CD4-positive, alpha-beta T cell (primary cell): ENCODE measurements at regions not wholly inside any gene's neighbourhood (a gene's known extent, or its start where the extent isn't known, plus 50 kb on each side); places are given as distances from the start of the nearest gene placed in this dataset.

ENCODE experiments used
- ATAC-seq: fragments of 200-7000 bp; cut with Tn5 transposase; one replicate; pipeline ENCODE4 v1.10.0; 2022; ENCODE audit warnings: mild to moderate bottlenecking; ENCODE audit not compliant: poor library complexity
- CTCF ChIA-PET: fragments of 350-600 bp; sonication (Branson Sonifier 250); formaldehyde crosslinking; loops from one replicate; lab custom pipeline; 2021; ENCODE audit warnings: antibody characterized with exemption, inconsistent platforms; lab: Charles Lee
- POLR2A ChIA-PET: fragments of 350-600 bp; sonication (Branson Sonifier 250); formaldehyde crosslinking; loops from one replicate; lab custom pipeline; 2021; ENCODE audit warnings: antibody characterized with exemption, inconsistent platforms; lab: Charles Lee
- DNase-seq, 14 experiments: peaks; one replicate each; pipeline ENCODE4 v3.0.0-alpha.2; 2013 to 2020; ENCODE audit warnings: mixed read lengths in 2 of 14
- H3K27ac ChIP-seq, 2 donors: one replicate each; pipeline versions ENCODE4 v1.5.1 to v1.7.0; 2013; ENCODE audit warnings: low read length in 2 of 2, low read depth in 1 of 2, mild to moderate bottlenecking in 1 of 2
- H3K27me3 ChIP-seq, 2 experiments: 1 replicate in 1 of 2; 2 replicates in 1 of 2; pipeline versions ENCODE4 v1.6.1 to v1.7.0; 2013; ENCODE audit warnings: low read length in 2 of 2, control low read depth in 1 of 2, mild to moderate bottlenecking in 1 of 2, moderate library complexity in 1 of 2; ENCODE audit not compliant: insufficient read depth in 2 of 2, control insufficient read depth in 1 of 2
- H3K36me3 ChIP-seq: one replicate; pipeline ENCODE4 v1.6.1; 2013; ENCODE audit warnings: low read length, control low read depth; ENCODE audit not compliant: insufficient read depth
- H3K4me1 ChIP-seq: one replicate; pipeline ENCODE4 v1.6.1; 2013; ENCODE audit warnings: low read length, control low read depth; ENCODE audit not compliant: insufficient read depth
- H3K4me3 ChIP-seq: one replicate; pipeline ENCODE4 v1.5.1; 2013; ENCODE audit warnings: mild to moderate bottlenecking, low read length, moderate library complexity
- H3K9me3 ChIP-seq, 2 experiments: 1 replicate in 1 of 2; 2 replicates in 1 of 2; pipeline versions ENCODE4 v1.6.1 to v1.7.0; 2013; ENCODE audit warnings: low read length in 2 of 2, mild to moderate bottlenecking in 2 of 2, control low read depth in 1 of 2, moderate library complexity in 1 of 2; ENCODE audit not compliant: control insufficient read depth in 1 of 2, insufficient read depth in 1 of 2
- H3K27ac Mint-ChIP-seq: one replicate; pipeline ENCODE4 v1.8.0; 2020; ENCODE audit warnings: mixed read lengths
- H3K27me3 Mint-ChIP-seq: one replicate; pipeline ENCODE4 v1.8.0; 2021; ENCODE audit warnings: mixed read lengths
- H3K36me3 Mint-ChIP-seq: one replicate; pipeline ENCODE4 v1.8.0; 2021; ENCODE audit warnings: low read depth, mixed read lengths
- H3K4me1 Mint-ChIP-seq: one replicate; pipeline ENCODE4 v1.8.0; 2021; ENCODE audit warnings: low read depth, mixed read lengths
- H3K4me3 Mint-ChIP-seq: one replicate; pipeline ENCODE4 v1.8.0; 2020; ENCODE audit warnings: mild to moderate bottlenecking, mixed read lengths
- H3K9me3 Mint-ChIP-seq: one replicate; pipeline ENCODE4 v1.8.0; 2020; ENCODE audit warnings: mixed read lengths
- CTCF ChIP-seq: fragments of 200-600 bp; IDR thresholded peaks from one replicate; pipeline ENCODE4 v1.8.0; 2022; ENCODE audit warnings: antibody characterized with exemption, mild to moderate bottlenecking
- intact Hi-C, 2 experiments: fragments of 100-400 bp; cut with DNase I in 1 of 2; cut with micrococcal nuclease in 1 of 2; formaldehyde crosslinking; loops; one replicate each; pipeline versions ENCODE4 v1.15.1 to v1.9.0; 2023 to 2025; cut with DNase I, micrococcal nuclease

GRCh38 chr22:49360746-49361145 lies 466.9 kb downstream of the BRD1 start:
- no peaks in the 10 kb centered on the region for H3K9me3 Mint-ChIP-seq
- CTCF ChIA-PET, result no interaction called here

GRCh38 chr22:49359076-49359475 lies 468.6 kb downstream of the BRD1 start:
- Histone ChIP-seq H3K9me3 (peaks cover 0 to 6% of the 10 kb centered on the region in 2 experiments), H3K4me1 (no peaks in the 10 kb centered on the region), H3K27me3 (peaks cover 9% of the 10 kb centered on the region in 2 experiments), H3K36me3 (no peaks in the 10 kb centered on the region), H3K4me3 (no peak overlapping the region), H3K27ac (no peak overlapping the region)
- Mint-ChIP-seq H3K9me3 (no peaks in the 10 kb centered on the region), H3K36me3 (no peaks in the 10 kb centered on the region), H3K27ac (no peak overlapping the region), H3K4me3 (no peak overlapping the region), H3K4me1 (no peaks in the 10 kb centered on the region), H3K27me3 (peaks cover 30% of the 10 kb centered on the region)
- CTCF ChIA-PET, result no interaction called here
- POLR2A ChIA-PET, result no interaction called here
- intact Hi-C loops, result no loop called here
- DNase-seq (no peak), ATAC-seq (no peak)
- TF ChIP-seq CTCF, result no peak

More at GRCh38 chr22:49360746-49361145, 466.9 kb downstream of the BRD1 start:
- peaks cover 3 to 6% of the 10 kb centered on the region in 2 experiments for H3K27me3 ChIP-seq
- H3K4me3 Mint-ChIP-seq, result no peak overlapping the region
- H3K36me3 ChIP-seq, result no peaks in the 10 kb centered on the region
- no peaks in the 10 kb centered on the region for H3K4me1 Mint-ChIP-seq
- ATAC-seq (no peak), DNase-seq (no peak)
- H3K27ac ChIP-seq, result no peak overlapping the region
- intact Hi-C loops, result no loop called here
- POLR2A ChIA-PET, result no interaction called here
- no peaks in the 10 kb centered on the region for H3K4me1 ChIP-seq
- H3K27ac Mint-ChIP-seq, result no peak overlapping the region
- H3K4me3 ChIP-seq, result no peak overlapping the region
- no peak for TF ChIP-seq CTCF
- peaks cover 25% of the 10 kb centered on the region for H3K27me3 Mint-ChIP-seq
- no peaks in the 10 kb centered on the region for H3K36me3 Mint-ChIP-seq
- peaks cover 0 to 6% of the 10 kb centered on the region in 2 experiments for H3K9me3 ChIP-seq

- Mint-ChIP-seq H3K4me3 (no peak overlapping the region), H3K27me3 (peaks cover 38% of the 10 kb centered on the region), H3K9me3 (no peaks in the 10 kb centered on the region), H3K27ac (no peak overlapping the region), H3K36me3 (no peaks in the 10 kb centered on the region), H3K4me1 (no peaks in the 10 kb centered on the region)
- ATAC-seq (no peak), DNase-seq (peak in 1 of 14 experiments; percentile 15)
- H3K27me3 ChIP-seq, result peaks cover 9 to 13% of the 10 kb centered on the region in 2 experiments
- no peaks in the 10 kb centered on the region for H3K4me1 ChIP-seq
- intact Hi-C loops, result no loop called here
- H3K4me3 ChIP-seq, result no peak overlapping the region
- CTCF ChIA-PET, result no interaction called here
- no peak overlapping the region for H3K27ac ChIP-seq
- no peaks in the 10 kb centered on the region for H3K9me3 ChIP-seq
- no peaks in the 10 kb centered on the region for H3K36me3 ChIP-seq
- POLR2A ChIA-PET, result no interaction called here
- TF ChIP-seq CTCF, result no peak
These were observed 469.8 kb downstream of the BRD1 start for GRCh38 chr22:49357661-49358440.
